DOHH2 (cell line): ENCODE measurements at regions not wholly inside any gene's neighbourhood (a gene's known extent, or its start where the extent isn't known, plus 50 kb on each side); places are given as distances from the start of the nearest gene placed in this dataset.

Experiments used
- H3F3A ChIP-seq: fragments of 200-600 bp; sonication (generic), shearing (Covaris generic); 2 replicates; pipeline ENCODE4 v1.6.0; 2016; ENCODE audit warnings: antibody characterized with exemption, mild to moderate bottlenecking; ENCODE audit not compliant: control insufficient read depth, insufficient read depth
- H3K27ac ChIP-seq: fragments of 200-600 bp; sonication (generic); 2 replicates; pipeline ENCODE4 v1.5.1; 2014; ENCODE audit warnings: low read depth, mild to moderate bottlenecking, low read length, moderate library complexity
- H3K27me3 ChIP-seq: fragments of 200-600 bp; sonication (generic); 2 replicates; pipeline ENCODE4 v1.6.1; 2014; ENCODE audit warnings: mild to moderate bottlenecking, low read length, mixed read lengths; ENCODE audit not compliant: control insufficient read depth
- H3K36me3 ChIP-seq: fragments of 200-600 bp; sonication (generic); 2 replicates; pipeline ENCODE4 v1.6.1; 2014; ENCODE audit warnings: mild to moderate bottlenecking, low read length, moderate library complexity, mixed read lengths; ENCODE audit not compliant: control insufficient read depth
- H3K4me1 ChIP-seq: fragments of 200-600 bp; sonication (generic); 2 replicates; pipeline ENCODE4 v1.6.1; 2014; ENCODE audit warnings: mild to moderate bottlenecking, low read length, mixed read lengths; ENCODE audit not compliant: control insufficient read depth
- H3K4me2 ChIP-seq: fragments of 200-600 bp; sonication (generic); 2 replicates; pipeline ENCODE4 v1.6.0; 2014; ENCODE audit warnings: mild to moderate bottlenecking, low read length, moderate library complexity
- H3K4me3 ChIP-seq: fragments of 200-600 bp; sonication (generic); 2 replicates; pipeline ENCODE4 v1.5.1; 2014; ENCODE audit warnings: mild to moderate bottlenecking, low read length, mixed read lengths
- H3K79me2 ChIP-seq: fragments of 200-600 bp; sonication (generic); 2 replicates; pipeline ENCODE4 v1.6.1; 2014; ENCODE audit warnings: mild to moderate bottlenecking, low read length, mixed read lengths; ENCODE audit not compliant: control insufficient read depth
- H3K9me2 ChIP-seq: fragments of 200-600 bp; sonication (generic); replicated peaks from 2 replicates; pipeline ENCODE4 v1.6.1; 2014; ENCODE audit warnings: mild to moderate bottlenecking, low read length, mixed read lengths; ENCODE audit not compliant: control insufficient read depth
- H3K9me3 ChIP-seq: fragments of 200-600 bp; sonication (generic); 2 replicates; pipeline ENCODE4 v1.6.1; 2014; ENCODE audit warnings: antibody characterized with exemption, low read length, mixed read lengths; ENCODE audit not compliant: control insufficient read depth, insufficient read depth
- H4K20me1 ChIP-seq: fragments of 200-600 bp; sonication (generic); 2 replicates; pipeline ENCODE4 v1.6.0; 2014; ENCODE audit warnings: low read depth, mild to moderate bottlenecking, antibody characterized with exemption, low read length, moderate library complexity; ENCODE audit not compliant: control insufficient read depth, insufficient read depth
- EZH2phosphoT487 ChIP-seq: fragments of 200-600 bp; sonication (generic); IDR thresholded peaks from 2 replicates; pipeline ENCODE4 v1.6.1; 2017; ENCODE audit warnings: borderline replicate concordance, mild to moderate bottlenecking, antibody characterized with exemption, low read length, moderate library complexity, mixed read lengths
- TF ChIP-seq, protein P1 (sequence below): fragments of 200-600 bp; sonication (generic); IDR thresholded peaks from one replicate; pipeline ENCODE4 v1.5.1; 2014; ENCODE audit warnings: antibody characterized with exemption, mild to moderate bottlenecking, low read depth, low read length; ENCODE audit not compliant: poor library complexity, severe bottlenecking

DNA sequence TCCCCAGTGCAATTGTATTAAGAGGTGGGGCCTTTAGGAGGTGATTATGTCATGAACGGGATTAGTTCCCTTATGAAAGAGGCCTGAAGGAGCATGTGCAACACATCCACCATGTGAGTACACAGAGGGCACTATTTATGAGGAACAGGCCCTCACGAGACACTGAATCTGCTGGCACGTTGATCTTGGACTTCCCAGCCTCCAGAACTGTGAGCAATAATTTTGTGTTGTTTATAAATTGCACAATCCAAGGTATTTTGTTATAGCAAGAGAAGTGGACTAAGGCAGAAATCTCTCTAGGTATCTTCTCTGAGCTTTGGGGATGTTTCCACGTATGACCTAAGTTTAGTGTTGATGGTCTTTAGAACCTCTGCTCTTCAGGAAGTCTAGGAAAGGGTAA, 149.3 kb upstream of the CBLB start:
- no peaks in the 10 kb centered on the region for H4K20me1 ChIP-seq
- H3K9me3 ChIP-seq: no peaks in the 10 kb centered on the region
- H3K36me3 ChIP-seq: no peaks in the 10 kb centered on the region
- no peaks in the 10 kb centered on the region for H3K4me1 ChIP-seq
- no peaks in the 10 kb centered on the region for H3K9me2 ChIP-seq
- no peaks in the 10 kb centered on the region for H3F3A ChIP-seq
- H3K79me2 ChIP-seq: no peaks in the 10 kb centered on the region
- no peak overlapping the region for H3K4me3 ChIP-seq
- no peak overlapping the region for H3K27ac ChIP-seq
- H3K27me3 ChIP-seq: no peaks in the 10 kb centered on the region
- H3K4me2 ChIP-seq: no peak overlapping the region
- TF ChIP-seq, protein P1, sequence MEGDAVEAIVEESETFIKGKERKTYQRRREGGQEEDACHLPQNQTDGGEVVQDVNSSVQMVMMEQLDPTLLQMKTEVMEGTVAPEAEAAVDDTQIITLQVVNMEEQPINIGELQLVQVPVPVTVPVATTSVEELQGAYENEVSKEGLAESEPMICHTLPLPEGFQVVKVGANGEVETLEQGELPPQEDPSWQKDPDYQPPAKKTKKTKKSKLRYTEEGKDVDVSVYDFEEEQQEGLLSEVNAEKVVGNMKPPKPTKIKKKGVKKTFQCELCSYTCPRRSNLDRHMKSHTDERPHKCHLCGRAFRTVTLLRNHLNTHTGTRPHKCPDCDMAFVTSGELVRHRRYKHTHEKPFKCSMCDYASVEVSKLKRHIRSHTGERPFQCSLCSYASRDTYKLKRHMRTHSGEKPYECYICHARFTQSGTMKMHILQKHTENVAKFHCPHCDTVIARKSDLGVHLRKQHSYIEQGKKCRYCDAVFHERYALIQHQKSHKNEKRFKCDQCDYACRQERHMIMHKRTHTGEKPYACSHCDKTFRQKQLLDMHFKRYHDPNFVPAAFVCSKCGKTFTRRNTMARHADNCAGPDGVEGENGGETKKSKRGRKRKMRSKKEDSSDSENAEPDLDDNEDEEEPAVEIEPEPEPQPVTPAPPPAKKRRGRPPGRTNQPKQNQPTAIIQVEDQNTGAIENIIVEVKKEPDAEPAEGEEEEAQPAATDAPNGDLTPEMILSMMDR: no peak
- TF ChIP-seq EZH2phosphoT487: no peak

DNA sequence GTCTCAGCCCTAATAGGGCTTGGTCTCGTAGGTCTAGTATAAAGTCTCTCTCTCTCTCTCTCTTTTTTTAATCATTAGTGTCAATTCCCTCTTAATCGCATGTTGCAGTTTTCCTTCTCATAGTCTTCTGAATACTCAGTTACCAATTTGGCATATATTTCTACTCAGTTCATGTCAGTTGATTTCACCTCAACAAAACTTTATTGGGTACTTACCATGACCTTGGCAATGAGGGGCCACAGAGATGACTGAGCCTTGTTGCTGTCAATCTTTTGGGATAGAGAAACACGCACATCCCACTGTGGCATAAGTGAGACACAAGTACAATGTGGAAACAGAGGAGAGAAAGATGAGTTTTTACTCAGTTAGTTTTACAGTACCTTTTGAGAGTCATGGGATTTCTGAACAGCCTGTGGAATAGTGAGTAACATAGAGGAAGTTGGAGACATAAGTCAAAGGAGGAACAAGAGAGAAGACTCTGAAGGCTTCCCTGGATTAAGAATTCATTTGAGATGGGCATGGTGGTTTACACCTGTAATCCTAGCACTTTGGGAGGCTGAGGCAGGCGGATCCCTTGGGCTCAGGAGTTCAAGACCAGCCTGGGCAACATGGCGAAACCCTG, 150.2 kb upstream of the CBLB start:
- Histone ChIP-seq H3K4me1 (no peaks in the 10 kb centered on the region), H3K27ac (no peak overlapping the region), H3K36me3 (no peaks in the 10 kb centered on the region)

DNA sequence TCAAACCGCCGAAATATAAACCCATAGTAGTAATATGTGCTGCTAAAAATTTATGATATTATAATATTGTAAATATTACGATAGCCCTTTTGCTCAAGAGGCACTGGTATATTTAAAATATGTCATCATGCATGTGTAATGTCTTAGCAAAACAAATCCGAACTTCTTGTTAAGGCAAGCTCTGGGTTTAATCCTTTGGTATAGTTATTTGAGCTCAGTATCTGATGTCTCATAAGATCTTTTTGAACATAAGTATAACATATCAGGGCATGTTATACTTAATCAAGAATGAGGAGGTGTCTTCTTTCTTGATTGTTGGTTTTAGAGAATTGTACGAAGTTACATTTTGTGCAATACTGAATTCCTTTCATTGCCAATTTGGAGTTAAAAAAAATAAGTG, 154.1 kb upstream of the CBLB start:
- Histone ChIP-seq H3K9me3 (no peaks in the 10 kb centered on the region), H4K20me1 (no peaks in the 10 kb centered on the region), H3F3A (no peaks in the 10 kb centered on the region), H3K4me1 (no peaks in the 10 kb centered on the region), H3K4me3 (no peak overlapping the region), H3K4me2 (no peak overlapping the region), H3K36me3 (no peaks in the 10 kb centered on the region), H3K9me2 (no peaks in the 10 kb centered on the region), H3K79me2 (no peaks in the 10 kb centered on the region), H3K27ac (no peak overlapping the region), H3K27me3 (no peaks in the 10 kb centered on the region)
- TF ChIP-seq, protein P1: no peak
- no peak for TF ChIP-seq EZH2phosphoT487

More for the DNA sequence above, 150.2 kb upstream of the CBLB start:
- Histone ChIP-seq H3F3A (no peaks in the 10 kb centered on the region), H3K9me2 (no peaks in the 10 kb centered on the region), H3K27me3 (no peaks in the 10 kb centered on the region), H3K9me3 (no peaks in the 10 kb centered on the region), H3K4me2 (no peak overlapping the region), H3K79me2 (no peaks in the 10 kb centered on the region), H3K4me3 (no peak overlapping the region), H4K20me1 (no peaks in the 10 kb centered on the region)
- no peak for TF ChIP-seq EZH2phosphoT487
- TF ChIP-seq, protein P1: no peak
